Endodermal cell (in vitro differentiated cells): ENCODE measurements at regions not wholly inside any gene's neighbourhood (a gene's known extent, or its start where the extent isn't known, plus 50 kb on each side); places are given as distances from the start of the nearest gene placed in this dataset.

Experiments
- DNase-seq: peaks from one replicate; pipeline ENCODE4 v3.0.0-alpha.2; 2017
- H3K27ac ChIP-seq: 2 replicates; pipeline ENCODE4 v1.5.1; 2013; ENCODE audit warnings: mild to moderate bottlenecking, low read depth, low read length, moderate library complexity
- H3K27me3 ChIP-seq: 2 replicates; pipeline ENCODE4 v1.6.1; 2013; ENCODE audit warnings: mild to moderate bottlenecking, low read length, moderate library complexity; ENCODE audit not compliant: insufficient read depth, control insufficient read depth, poor library complexity, severe bottlenecking
- H3K36me3 ChIP-seq: 2 replicates; pipeline ENCODE4 v1.7.0; 2013; ENCODE audit warnings: mild to moderate bottlenecking, low read length, moderate library complexity; ENCODE audit not compliant: control insufficient read depth, insufficient read depth
- H3K4me1 ChIP-seq: one replicate; pipeline ENCODE4 v1.7.0; 2013; ENCODE audit warnings: low read length; ENCODE audit not compliant: control insufficient read depth, insufficient read depth
- H3K4me3 ChIP-seq: 2 replicates; pipeline ENCODE4 v1.5.1; 2013; ENCODE audit warnings: mild to moderate bottlenecking, low read length, moderate library complexity
- H3K9ac ChIP-seq: 2 replicates; pipeline ENCODE4 v1.6.1; 2013; ENCODE audit warnings: mild to moderate bottlenecking, low read length, moderate library complexity; ENCODE audit not compliant: poor library complexity, severe bottlenecking; ENCODE audit errors: extremely low read depth
- H3K9me3 ChIP-seq: 2 replicates; pipeline ENCODE4 v1.6.1; 2013; ENCODE audit warnings: mild to moderate bottlenecking, low read length, moderate library complexity; ENCODE audit not compliant: control insufficient read depth
- H3K27ac Mint-ChIP-seq: 2 replicates; pipeline ENCODE4 v1.8.0; 2020; ENCODE audit warnings: mixed read lengths
- H3K27me3 Mint-ChIP-seq: 2 replicates; pipeline ENCODE4 v1.8.0; 2021; ENCODE audit warnings: mild to moderate bottlenecking, mixed read lengths; ENCODE audit not compliant: insufficient read depth
- H3K36me3 Mint-ChIP-seq: 2 replicates; pipeline ENCODE4 v1.8.0; 2020; ENCODE audit warnings: low read depth, mixed read lengths
- H3K4me1 Mint-ChIP-seq: 2 replicates; pipeline ENCODE4 v1.8.0; 2020; ENCODE audit warnings: mixed read lengths
- H3K4me3 Mint-ChIP-seq: 2 replicates; pipeline ENCODE4 v1.8.0; 2020; ENCODE audit warnings: mild to moderate bottlenecking, moderate library complexity, mixed read lengths
- H3K9me3 Mint-ChIP-seq: 2 replicates; pipeline ENCODE4 v1.8.0; 2020; ENCODE audit warnings: mild to moderate bottlenecking, mixed read lengths
- WGBS, 2 experiments: methylation state at CpG; one replicate each; pipeline versions ENCODE4 v1.1.5 to v1.1.7; 2013; ENCODE audit warnings: missing lambda C conversion rate in 2 of 2, mixed read lengths in 1 of 2; ENCODE audit not compliant: insufficient coverage in 1 of 2, insufficient read length in 1 of 2; 5-methylcytosine and 5-hydroxymethylcytosine counted together
- TF ChIP-seq, protein P1 (sequence below): fragments of 200-600 bp; sonication (generic); conservative IDR thresholded peaks from 2 replicates; pipeline ENCODE4 v1.5.0; 2021; ENCODE audit warnings: antibody characterized with exemption, mild to moderate bottlenecking

DNA sequence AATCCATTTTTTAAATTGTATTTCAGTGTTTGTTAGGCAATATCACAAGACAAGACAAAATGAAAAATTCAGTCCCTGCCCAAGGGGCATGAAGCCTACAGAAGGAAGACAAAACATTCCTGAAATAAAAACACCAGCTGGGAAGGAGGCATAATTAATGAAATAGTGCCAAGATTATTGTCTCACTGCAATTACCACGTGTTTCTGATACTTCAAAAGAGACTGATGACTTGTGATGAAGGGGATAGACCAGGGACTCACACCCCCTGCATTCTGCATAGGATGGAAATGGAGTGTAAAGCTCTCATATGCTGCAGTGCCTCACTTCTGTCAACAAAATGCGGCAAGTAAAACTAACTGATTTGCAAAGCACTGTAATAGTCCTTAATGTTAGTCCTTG is 178.1 kb downstream of the BARD1 start:
- 57 to 62% methylated on average over 1 to 2 of the region's 2 CpGs for WGBS, 2 experiments
- no peaks in the 10 kb centered on the region for H3K27me3 ChIP-seq
- Mint-ChIP-seq H3K4me3 (no peak overlapping the region), H3K9me3 (peaks cover 14% of the 10 kb centered on the region), H3K36me3 (peaks cover 1% of the 10 kb centered on the region), H3K27me3 (peaks cover 6% of the 10 kb centered on the region), H3K4me1 (peaks cover 34% of the 10 kb centered on the region), H3K27ac (no peak overlapping the region)
- no peak overlapping the region for H3K27ac ChIP-seq
- DNase-seq = no peak
- H3K9me3 ChIP-seq = peaks cover 13% of the 10 kb centered on the region
- H3K36me3 ChIP-seq = no peaks in the 10 kb centered on the region
- TF ChIP-seq, protein P1, sequence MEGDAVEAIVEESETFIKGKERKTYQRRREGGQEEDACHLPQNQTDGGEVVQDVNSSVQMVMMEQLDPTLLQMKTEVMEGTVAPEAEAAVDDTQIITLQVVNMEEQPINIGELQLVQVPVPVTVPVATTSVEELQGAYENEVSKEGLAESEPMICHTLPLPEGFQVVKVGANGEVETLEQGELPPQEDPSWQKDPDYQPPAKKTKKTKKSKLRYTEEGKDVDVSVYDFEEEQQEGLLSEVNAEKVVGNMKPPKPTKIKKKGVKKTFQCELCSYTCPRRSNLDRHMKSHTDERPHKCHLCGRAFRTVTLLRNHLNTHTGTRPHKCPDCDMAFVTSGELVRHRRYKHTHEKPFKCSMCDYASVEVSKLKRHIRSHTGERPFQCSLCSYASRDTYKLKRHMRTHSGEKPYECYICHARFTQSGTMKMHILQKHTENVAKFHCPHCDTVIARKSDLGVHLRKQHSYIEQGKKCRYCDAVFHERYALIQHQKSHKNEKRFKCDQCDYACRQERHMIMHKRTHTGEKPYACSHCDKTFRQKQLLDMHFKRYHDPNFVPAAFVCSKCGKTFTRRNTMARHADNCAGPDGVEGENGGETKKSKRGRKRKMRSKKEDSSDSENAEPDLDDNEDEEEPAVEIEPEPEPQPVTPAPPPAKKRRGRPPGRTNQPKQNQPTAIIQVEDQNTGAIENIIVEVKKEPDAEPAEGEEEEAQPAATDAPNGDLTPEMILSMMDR = no peak
- H3K9ac ChIP-seq = no peak overlapping the region
- peaks cover 3% of the 10 kb centered on the region for H3K4me1 ChIP-seq
- peak overlapping the region; percentile 3 for H3K4me3 ChIP-seq

DNA sequence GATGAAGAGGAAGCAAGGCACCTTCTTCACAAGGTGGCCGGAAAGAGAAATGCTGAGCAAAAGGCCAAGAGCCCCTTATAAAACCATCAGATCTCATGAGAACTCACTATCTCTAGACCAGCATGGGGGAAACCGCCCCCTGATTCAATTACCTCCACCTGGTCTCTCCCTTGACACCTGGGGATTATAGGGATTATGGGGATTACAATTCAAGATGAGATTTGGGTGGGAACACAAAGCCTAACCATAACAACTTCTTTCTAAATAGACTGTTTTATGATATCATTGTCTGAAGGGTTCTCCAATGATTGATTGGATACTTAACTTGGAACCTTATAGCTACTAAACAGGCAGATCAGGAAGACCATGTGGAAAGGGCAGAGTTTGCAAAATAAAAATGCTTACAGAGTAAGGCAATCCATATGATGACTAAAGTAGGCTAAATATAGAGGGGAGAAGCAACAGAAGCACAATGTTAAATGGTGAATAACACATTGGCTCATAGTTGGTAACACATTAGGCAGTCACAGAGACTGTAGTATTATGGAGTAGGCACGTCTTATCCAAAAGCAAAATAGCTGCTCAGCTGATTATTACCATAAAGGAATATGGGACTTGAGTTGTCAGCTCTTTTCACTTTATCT is 179.0 kb downstream of the BARD1 start:
- Mint-ChIP-seq H3K27me3 (peaks cover 6% of the 10 kb centered on the region), H3K9me3 (peaks cover 14% of the 10 kb centered on the region), H3K27ac (no peak overlapping the region), H3K4me3 (peak overlapping the region; percentile 22), H3K36me3 (peaks cover 1% of the 10 kb centered on the region), H3K4me1 (peaks cover 30% of the 10 kb centered on the region)
- Histone ChIP-seq H3K9ac (no peak overlapping the region), H3K27me3 (no peaks in the 10 kb centered on the region), H3K27ac (no peak overlapping the region), H3K36me3 (no peaks in the 10 kb centered on the region), H3K4me1 (peaks cover 3% of the 10 kb centered on the region), H3K4me3 (peak overlapping the region; percentile 77), H3K9me3 (peaks cover 9% of the 10 kb centered on the region)
- WGBS, 2 experiments = 57 to 100% methylated on average over 1 to 3 of the region's 3 CpGs
- peak; percentile 71 for DNase-seq
- TF ChIP-seq, protein P1 = no peak

DNA sequence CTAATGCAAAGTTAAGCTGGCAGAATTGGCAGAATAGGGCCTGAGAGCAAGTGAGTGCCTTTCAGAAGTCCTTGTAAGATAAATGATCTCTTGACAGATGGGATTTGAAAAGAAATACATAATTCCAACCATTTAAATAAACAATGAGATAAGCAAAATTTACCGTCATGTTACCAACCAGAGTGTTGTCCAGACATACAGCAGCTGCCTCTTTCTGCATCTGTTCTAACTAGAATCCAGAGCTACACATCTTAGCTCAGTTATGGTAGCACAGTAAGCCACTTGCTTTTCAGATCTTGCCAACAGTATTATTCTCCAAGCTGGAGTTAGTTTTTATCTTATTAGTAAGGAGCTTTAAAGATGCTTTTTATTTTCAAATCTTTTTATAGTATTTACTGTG is 179.6 kb downstream of the BARD1 start:
- TF ChIP-seq, protein P1 = no peak
- 93 to 100% methylated on average over 1 of the region's 1 CpG for WGBS, 2 experiments
- Histone ChIP-seq H3K27ac (no peak overlapping the region), H3K4me1 (peaks cover 3% of the 10 kb centered on the region), H3K36me3 (no peaks in the 10 kb centered on the region), H3K9me3 (peaks cover 9% of the 10 kb centered on the region), H3K9ac (no peak overlapping the region), H3K27me3 (no peaks in the 10 kb centered on the region), H3K4me3 (peak overlapping the region; percentile 77)
- H3K9me3 Mint-ChIP-seq = peaks cover 14% of the 10 kb centered on the region
- peaks cover 6% of the 10 kb centered on the region for H3K27me3 Mint-ChIP-seq
- no peak overlapping the region for H3K27ac Mint-ChIP-seq
- H3K4me3 Mint-ChIP-seq = peak overlapping the region; percentile 22
- H3K4me1 Mint-ChIP-seq = peaks cover 30% of the 10 kb centered on the region
- DNase-seq = no peak
- peaks cover 1% of the 10 kb centered on the region for H3K36me3 Mint-ChIP-seq
